ENCODE measurements at regions not wholly inside any gene's neighbourhood (a gene's known extent, or its start where the extent isn't known, plus 50 kb on each side); places are given as distances from the start of the nearest gene placed in this dataset.

DNA sequence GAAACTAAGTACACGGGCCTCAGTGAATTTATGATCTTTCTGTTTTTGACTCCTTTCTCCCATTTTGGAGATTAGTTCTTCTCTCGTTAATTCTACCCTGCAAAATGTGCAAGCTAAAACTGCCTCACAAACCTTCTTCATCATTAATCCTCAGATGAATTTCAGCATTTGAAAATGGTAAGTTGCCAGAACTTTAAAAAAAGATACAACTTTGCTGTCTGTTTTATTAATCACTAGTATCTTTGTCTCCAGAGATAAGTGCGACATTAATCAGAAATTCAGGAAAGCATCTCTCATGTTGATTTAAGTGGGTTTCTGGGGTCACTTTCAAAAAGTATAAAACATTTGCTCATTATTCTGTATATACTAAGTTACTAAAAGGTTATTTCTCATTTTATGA lies 227.0 kb upstream of the RXFP2 start:
- H3K36me3 ChIP-seq (ENCODE audit: control insufficient read depth, insufficient read depth, low read length) = no peaks in the 10 kb centered on the region
- no peak overlapping the region for H3K27ac ChIP-seq (ENCODE audit: low read depth, low read length)
- no peaks in the 10 kb centered on the region for H3K4me1 ChIP-seq (ENCODE audit: control insufficient read depth, insufficient read depth, low read length)
- peaks cover 8% of the 10 kb centered on the region for H3K4me1 Mint-ChIP-seq
- no peak overlapping the region for H3K4me3 Mint-ChIP-seq
- no peak overlapping the region for H3K9ac ChIP-seq (ENCODE audit: extremely low read depth, low read length, poor library complexity, severe bottlenecking)
- TF ChIP-seq, protein P1, sequence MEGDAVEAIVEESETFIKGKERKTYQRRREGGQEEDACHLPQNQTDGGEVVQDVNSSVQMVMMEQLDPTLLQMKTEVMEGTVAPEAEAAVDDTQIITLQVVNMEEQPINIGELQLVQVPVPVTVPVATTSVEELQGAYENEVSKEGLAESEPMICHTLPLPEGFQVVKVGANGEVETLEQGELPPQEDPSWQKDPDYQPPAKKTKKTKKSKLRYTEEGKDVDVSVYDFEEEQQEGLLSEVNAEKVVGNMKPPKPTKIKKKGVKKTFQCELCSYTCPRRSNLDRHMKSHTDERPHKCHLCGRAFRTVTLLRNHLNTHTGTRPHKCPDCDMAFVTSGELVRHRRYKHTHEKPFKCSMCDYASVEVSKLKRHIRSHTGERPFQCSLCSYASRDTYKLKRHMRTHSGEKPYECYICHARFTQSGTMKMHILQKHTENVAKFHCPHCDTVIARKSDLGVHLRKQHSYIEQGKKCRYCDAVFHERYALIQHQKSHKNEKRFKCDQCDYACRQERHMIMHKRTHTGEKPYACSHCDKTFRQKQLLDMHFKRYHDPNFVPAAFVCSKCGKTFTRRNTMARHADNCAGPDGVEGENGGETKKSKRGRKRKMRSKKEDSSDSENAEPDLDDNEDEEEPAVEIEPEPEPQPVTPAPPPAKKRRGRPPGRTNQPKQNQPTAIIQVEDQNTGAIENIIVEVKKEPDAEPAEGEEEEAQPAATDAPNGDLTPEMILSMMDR (conservative IDR thresholded peaks at IDR 0.05) = no peak
- H3K27me3 Mint-ChIP-seq (ENCODE audit: insufficient read depth) = no peaks in the 10 kb centered on the region
- no peaks in the 10 kb centered on the region for H3K36me3 Mint-ChIP-seq (ENCODE audit: low read depth)
- no peak overlapping the region for H3K4me3 ChIP-seq (ENCODE audit: low read length)
- 88 to 92% methylated on average over 2 to 3 of the region's 3 CpGs for WGBS, 2 experiments (ENCODE audit: insufficient coverage in 1 of 2, insufficient read length in 1 of 2)
- H3K9me3 ChIP-seq (ENCODE audit: control insufficient read depth, low read length) = no peaks in the 10 kb centered on the region
- no peak overlapping the region for H3K27ac Mint-ChIP-seq
- no peak for DNase-seq
- no peaks in the 10 kb centered on the region for H3K27me3 ChIP-seq (ENCODE audit: control insufficient read depth, insufficient read depth, low read length, poor library complexity, severe bottlenecking)
- H3K9me3 Mint-ChIP-seq = no peaks in the 10 kb centered on the region

DNA sequence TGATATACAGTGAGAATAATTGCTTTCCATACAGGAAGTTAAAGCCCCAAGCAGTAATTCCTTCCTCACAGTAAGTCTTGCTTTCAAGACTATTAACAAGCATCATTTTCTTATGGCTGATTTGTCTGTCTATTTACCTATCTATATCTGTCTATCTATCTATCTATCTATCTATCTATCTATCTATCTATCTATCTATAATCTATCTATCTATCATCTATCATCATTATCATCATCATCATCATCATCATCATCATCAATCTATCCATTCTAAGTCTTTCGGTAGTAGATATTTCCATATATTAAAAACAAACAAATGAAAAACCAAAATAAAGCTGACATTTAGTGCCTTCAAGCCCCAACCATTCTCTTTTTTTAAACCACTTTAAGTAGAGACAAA lies 224.4 kb upstream of the RXFP2 start:
- no peak overlapping the region for H3K4me3 Mint-ChIP-seq
- H3K9me3 Mint-ChIP-seq = no peaks in the 10 kb centered on the region
- Histone ChIP-seq H3K36me3 (ENCODE audit: control insufficient read depth, insufficient read depth, low read length) (no peaks in the 10 kb centered on the region), H3K4me1 (ENCODE audit: control insufficient read depth, insufficient read depth, low read length) (no peaks in the 10 kb centered on the region), H3K9me3 (ENCODE audit: control insufficient read depth, low read length) (no peaks in the 10 kb centered on the region), H3K4me3 (ENCODE audit: low read length) (no peak overlapping the region), H3K27me3 (ENCODE audit: control insufficient read depth, insufficient read depth, low read length, poor library complexity, severe bottlenecking) (no peaks in the 10 kb centered on the region), H3K27ac (ENCODE audit: low read depth, low read length) (no peak overlapping the region), H3K9ac (ENCODE audit: extremely low read depth, low read length, poor library complexity, severe bottlenecking) (no peak overlapping the region)
- no peaks in the 10 kb centered on the region for H3K36me3 Mint-ChIP-seq (ENCODE audit: low read depth)
- TF ChIP-seq, protein P1 (conservative IDR thresholded peaks at IDR 0.05) = no peak
- WGBS, 2 experiments (ENCODE audit: insufficient coverage in 1 of 2, insufficient read length in 1 of 2) = 94 to 100% methylated on average over 1 of the region's 1 CpG
- H3K27me3 Mint-ChIP-seq (ENCODE audit: insufficient read depth) = no peaks in the 10 kb centered on the region
- no peak for DNase-seq
- H3K4me1 Mint-ChIP-seq = peaks cover 8% of the 10 kb centered on the region
- H3K27ac Mint-ChIP-seq = no peak overlapping the region

DNA sequence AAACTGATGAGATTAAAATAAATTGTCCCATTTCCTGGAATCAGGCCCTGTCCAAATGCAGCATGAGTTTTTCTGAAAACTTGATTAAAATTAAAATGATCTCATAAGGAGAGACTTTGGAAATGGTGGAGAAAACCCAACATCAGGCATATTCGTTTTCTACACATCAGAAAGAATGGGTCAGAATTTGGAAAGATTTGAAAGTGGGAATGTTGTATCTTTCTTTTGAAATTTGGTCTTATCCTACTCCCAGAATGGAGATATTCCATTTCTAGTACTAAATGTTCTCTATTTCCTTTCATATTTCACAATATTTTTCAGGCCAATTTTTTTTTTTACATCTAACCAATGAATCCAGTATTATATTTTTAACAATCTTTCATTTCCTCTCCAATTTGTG lies 223.9 kb upstream of the RXFP2 start:
- H3K4me1 Mint-ChIP-seq = peaks cover 8% of the 10 kb centered on the region
- TF ChIP-seq, protein P1 (conservative IDR thresholded peaks at IDR 0.05) = no peak
- Histone ChIP-seq H3K4me1 (ENCODE audit: control insufficient read depth, insufficient read depth, low read length) (no peaks in the 10 kb centered on the region), H3K27me3 (ENCODE audit: control insufficient read depth, insufficient read depth, low read length, poor library complexity, severe bottlenecking) (no peaks in the 10 kb centered on the region), H3K9ac (ENCODE audit: extremely low read depth, low read length, poor library complexity, severe bottlenecking) (no peak overlapping the region), H3K27ac (ENCODE audit: low read depth, low read length) (no peak overlapping the region), H3K36me3 (ENCODE audit: control insufficient read depth, insufficient read depth, low read length) (no peaks in the 10 kb centered on the region), H3K4me3 (ENCODE audit: low read length) (no peak overlapping the region), H3K9me3 (ENCODE audit: control insufficient read depth, low read length) (no peaks in the 10 kb centered on the region)
- no peaks in the 10 kb centered on the region for H3K9me3 Mint-ChIP-seq
- DNase-seq = no peak
- no peaks in the 10 kb centered on the region for H3K36me3 Mint-ChIP-seq (ENCODE audit: low read depth)
- no peaks in the 10 kb centered on the region for H3K27me3 Mint-ChIP-seq (ENCODE audit: insufficient read depth)
- H3K4me3 Mint-ChIP-seq = no peak overlapping the region
- no peak overlapping the region for H3K27ac Mint-ChIP-seq
- 85% methylated on average over 1 of the region's 1 CpG; no CpG with 5 or more reads in 1 of the 2 experiments for WGBS, 2 experiments (ENCODE audit: insufficient coverage in 1 of 2, insufficient read length in 1 of 2)
